NCI-H128 (cell line): ENCODE measurements at regions not wholly inside any gene's neighbourhood (a gene's known extent, or its start where the extent isn't known, plus 50 kb on each side); places are given as distances from the start of the nearest gene placed in this dataset.

Experiments
- DNase-seq: peaks from one replicate; lab custom pipeline; 2025; ENCODE audit not compliant: unreplicated experiment; lab: John Stamatoyannopoulos, UW

DNA sequence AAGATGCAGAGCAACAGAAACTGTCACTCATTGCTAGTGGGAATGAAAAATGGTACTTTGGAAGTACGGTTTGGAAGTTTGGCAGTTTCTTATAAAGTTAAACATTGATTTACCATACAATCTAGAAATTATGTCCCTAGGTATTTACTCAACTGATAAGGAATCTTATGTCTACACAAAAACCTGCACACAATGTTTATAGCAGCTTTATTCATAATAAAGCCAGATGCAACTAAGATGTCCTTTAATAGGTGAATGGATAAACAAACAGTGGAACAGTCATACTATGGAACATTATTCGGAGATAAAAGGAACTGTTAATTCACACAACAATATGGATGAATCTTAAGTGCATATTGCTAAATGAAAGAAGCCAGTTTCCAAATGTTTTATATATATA is 96.2 kb upstream of the SIRPA start:
- no peak for DNase-seq

DNA sequence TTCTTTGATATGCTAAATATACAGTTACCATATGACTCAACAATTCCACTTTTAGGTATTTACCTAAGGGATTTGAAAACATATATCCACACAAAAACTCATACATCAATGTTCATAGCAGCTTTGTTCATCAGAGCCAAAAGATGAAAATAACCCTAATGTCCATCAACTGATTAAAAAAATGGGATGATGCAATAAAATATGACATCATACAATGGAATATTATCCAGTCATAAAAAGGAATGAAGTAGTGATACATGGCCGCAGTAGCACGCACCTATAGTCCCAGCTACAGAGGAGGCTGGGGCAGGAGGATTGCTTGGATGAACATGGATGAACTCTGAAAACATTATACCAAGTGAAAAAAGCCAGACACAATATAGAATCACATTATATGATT is 101.4 kb upstream of the SIRPA start:
- DNase-seq, result no peak

DNA sequence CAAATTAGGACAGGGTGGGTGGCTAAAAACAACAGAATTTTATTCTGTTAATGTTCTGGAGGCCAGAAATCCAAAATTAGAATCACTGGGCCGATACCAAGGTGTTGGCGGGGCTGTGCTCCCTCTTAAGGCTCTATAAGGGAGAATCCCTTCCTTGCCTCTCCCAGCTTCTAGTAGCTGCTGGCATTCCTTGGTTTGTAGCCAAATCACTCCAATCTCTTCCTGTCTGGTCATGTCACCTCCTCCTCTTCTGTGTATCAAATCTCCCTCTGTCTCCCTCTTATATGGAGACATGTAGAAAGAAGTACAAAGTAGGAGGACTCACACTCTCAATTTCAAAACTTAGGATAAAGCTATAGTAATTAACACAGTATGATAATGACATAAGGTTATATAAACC is 102.9 kb upstream of the SIRPA start:
- DNase-seq, result no peak

DNA sequence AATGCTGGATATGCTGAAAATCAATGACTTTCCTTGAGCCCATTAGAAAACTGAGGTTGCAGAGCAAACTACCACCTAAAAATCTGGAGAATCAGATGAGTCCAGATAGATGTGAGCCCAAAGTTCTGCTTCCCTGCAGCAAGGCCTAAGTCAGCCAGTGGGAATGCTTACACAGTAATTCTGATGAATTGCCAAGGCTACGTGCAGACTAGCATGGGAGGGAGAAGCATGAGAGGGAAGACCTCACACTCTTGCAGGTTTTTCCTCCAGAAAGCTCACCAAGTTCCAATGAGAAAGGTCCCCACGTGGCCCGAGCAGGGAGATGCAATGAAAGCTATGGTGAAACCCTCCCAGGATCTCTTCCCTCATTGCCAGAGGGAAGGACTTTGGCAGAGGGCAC is 104.8 kb upstream of the SIRPA start:
- no peak for DNase-seq

DNA sequence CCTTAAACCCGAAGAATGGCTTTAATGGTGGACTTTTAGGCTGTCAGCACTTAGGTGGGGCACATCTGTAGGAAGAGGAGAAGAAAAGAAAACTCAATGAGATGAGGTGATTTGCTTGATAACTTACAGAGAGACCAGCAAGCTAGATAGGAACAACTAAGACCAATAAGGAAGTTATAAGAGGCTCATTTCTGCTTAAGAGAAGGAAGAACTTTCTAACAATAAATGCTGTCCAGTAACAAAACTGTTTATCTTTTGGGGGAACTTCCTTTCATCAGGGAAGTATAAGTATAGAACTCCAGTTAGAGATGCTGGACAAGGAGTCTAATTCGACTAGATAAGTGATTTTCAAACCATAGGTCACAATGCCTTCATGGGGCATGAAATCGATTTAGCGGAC is 107.2 kb upstream of the SIRPA start:
- DNase-seq, result no peak

DNA sequence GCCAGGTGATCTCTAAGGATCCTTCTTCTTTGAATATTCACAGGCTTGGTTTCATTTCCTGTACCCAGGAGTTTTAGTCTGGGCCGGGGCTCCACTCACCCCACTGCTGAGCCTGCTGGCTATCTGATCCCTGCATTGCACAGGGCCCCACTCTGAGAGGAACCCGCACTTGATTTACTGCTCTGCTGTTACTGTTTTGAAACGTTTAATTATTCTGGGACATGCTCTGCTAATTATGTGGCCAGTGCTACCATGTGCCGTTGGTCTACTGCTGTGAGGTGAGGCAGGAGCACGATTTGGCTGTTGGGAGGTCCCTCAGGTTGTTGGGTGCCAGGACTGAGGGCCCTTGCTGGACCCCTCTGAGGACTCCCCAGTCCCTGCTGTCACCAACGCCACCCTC is 108.7 kb upstream of the SIRPA start:
- DNase-seq, result no peak

DNA sequence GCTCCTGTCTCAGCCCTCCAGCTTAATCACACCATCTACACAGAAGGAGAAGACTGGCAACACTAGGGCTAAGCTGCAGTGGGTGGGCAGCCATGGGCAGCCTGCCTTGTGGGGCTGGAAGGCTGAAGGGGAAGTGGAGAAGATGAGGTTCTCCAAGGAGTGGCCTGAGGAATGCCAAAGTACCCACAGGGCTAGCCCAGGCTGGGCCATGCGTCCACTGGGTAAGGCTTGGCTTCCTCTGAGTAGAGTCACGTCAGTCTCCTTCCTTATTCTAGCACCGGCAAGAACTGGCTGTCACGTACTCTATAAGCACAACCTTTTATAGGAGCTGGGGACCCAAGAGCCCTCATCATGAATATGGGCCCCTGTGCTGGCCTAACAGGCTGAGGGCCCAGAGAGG is 110.6 kb upstream of the SIRPA start:
- no peak for DNase-seq

DNA sequence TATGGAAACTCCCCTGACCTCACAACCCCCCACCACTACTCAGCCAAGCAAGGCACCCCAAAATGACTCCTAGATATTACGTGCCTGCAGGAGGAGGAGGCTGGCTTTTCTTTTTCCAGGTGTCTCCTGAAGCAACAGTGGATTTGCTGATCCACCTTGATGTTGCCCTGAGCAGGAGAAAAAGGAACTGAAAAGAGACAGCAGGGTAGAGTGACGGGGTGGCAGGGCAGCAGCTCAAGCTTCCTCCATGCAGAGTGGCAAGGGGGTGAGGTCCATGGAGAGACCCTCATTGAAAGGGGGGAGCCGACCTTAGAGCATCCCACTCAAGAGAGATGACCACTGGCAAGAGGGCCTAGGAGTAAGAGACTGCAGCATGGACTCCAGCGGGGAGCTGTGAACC is 112.0 kb upstream of the SIRPA start:
- no peak for DNase-seq

DNA sequence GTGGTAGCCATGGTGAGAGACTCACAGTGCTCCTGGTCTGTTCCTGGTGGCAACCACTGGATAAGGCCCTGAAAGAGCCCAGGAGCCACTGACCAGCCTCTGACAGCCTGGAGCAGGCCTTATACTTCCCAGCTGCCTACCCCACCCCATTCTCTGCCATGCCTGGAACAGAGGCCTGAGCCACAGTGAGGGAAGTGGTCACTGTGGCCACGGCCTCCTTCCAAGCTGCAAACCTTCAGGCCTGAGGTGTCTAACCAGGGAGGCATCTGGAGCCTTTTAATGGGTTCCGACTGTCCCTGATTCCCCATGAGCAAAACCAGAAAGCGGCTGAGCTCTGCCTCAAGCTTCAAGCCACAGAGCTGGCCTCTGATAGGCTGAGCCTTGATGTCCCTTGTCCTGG is 113.0 kb upstream of the SIRPA start:
- no peak for DNase-seq

DNA sequence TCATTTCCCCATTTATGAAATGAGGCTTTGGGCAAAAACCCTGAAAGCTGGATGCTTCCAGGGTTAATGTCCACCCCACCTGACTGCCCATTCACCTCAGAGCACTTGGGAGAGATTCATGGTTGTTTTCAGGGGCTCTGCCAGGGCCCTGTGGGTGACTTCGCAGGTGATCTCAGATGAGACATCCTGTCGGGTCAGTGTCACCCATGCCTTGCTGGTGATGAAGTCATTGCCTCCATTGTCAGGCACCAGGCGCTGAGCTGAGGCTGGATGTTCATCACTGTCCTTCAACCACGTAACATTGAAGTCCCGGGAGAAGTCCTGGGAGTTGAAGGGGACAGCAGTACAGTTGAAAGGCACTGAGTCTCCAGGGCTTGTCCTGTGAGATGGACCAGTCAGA is 115.6 kb upstream of the SIRPA start:
- DNase-seq, result no peak

DNA sequence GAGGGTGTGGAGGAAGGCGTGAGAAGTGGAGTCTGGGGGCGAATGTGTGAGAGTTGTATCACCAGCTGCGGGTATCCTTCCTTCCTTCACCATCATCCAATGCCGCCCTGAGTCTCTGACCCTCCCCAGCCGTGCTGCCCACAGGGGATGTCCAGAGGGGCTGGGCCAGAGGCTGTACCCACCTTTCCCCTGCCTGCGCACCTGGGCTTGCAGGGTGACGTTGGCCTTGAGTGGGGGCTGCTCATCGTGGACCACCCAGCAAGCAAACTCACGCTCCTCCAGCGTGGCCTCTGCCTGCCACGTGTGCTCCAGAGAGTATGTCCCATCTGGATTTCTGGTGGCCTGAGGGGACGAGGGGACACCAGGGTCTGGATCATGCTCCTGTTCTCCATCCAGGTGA is 116.9 kb upstream of the SIRPA start:
- no peak for DNase-seq

DNA sequence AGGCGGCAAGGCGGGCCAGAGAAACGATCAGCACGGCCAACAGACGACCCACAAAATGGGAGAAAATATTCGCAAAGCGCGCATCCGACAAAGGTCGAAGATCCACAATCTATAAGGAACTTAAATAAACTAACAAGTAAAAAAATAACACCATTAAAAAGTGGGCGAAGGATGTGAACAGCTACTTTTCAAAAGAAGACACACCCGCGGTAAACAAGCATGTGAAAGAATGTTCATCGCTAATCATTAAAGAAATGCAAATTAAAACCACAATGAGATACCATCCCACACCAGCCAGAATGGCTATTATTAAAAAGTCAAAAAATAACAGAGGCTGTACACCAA is 117.8 kb upstream of the SIRPA start:
- DNase-seq, result no peak

DNA sequence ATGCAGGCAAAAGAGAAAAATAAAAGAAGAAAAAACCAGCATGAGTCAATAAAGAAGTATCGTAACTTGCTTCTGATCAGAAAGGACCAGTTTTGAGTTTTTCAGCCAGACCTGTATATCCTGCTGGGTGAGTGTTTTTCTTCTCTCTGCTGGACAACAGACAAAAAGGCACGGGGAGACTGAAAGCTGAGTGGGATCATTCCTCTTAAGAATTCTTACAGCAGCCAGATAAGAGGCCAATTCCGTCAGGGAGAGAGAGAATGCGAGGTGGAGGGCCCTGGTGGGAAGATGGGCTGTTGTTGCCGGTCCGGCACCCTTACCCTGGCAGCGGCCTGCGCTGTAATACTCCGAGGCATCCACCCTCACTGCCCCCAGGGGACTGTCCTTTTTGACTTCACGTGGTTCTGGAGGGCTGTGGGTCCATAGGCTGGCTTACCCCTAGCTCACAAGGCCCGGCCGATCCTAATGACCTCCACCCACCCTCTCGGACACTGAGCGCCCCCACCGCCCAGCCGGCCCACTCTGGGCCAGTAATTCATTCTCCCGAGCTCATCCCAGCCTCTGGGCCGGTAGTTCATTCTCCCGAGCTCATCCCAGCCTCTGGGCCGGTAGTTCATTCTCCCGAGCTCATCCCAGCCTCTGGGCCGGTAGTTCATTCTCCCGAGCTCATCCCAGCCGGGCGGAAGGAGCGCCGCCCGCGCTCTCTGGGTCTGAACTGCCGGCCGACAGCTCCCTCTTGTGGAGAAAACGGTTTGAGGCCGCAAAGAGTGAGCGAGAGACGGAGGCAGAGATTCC is 118.3 kb upstream of the SIRPA start:
- peak; percentile 5 for DNase-seq

DNA sequence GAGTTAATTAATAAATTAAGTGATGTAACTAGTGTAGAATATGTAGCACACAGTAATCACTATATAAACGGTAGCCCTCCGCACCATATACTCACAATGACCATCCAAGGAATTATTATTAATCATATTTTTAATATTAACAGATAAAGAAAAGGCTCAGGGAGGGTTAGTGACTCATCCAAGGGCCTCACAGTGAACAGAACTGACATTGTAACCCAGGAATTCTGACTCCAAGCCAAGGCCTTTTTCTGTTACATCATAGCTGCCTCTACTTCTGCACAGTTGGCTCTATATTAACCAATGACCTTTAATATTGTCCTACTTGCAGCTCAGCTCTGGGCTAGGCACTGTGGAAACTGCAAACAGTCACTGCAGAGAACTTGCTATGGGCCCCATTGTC is 117.5 kb upstream of the SIRPG start:
- DNase-seq, result no peak

DNA sequence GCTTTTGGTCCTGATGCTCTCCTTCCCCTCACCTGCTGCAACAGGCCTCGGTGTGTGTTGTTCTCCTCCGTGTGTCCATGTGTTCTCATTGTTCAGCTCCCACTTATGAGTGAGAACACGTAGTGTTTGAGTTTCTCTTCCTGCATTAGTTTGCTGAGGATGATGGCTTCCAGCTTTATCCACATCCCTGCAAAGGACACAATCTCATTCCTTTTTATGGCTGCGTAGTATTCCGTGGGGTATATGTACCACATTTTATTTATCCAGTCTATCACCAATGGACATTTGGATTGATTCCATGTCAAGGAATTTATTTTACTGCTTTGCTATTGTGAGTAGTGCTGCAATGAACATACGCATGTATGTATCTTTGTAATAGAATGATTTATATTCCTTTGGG is 116.9 kb upstream of the SIRPG start:
- no peak for DNase-seq

DNA sequence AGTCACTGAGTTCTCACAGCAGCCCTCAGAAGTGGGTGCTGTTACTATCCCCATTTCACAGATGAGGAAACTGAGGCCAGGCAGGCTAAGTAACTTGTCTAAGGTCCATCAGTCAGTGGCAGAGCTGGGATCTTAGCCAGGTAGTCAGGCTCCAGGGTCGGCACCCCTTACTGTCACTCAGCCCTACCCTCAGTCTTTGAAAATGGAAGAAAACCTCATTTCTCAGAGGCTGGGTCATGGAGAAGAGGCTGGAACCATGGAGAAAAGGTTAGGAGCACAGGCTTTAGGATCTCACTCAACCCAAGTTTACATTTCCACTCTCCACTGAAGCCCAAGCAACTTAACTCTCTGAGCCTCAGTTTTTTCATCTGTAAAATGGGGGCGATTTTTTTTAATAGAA is 116.2 kb upstream of the SIRPG start:
- no peak for DNase-seq

DNA sequence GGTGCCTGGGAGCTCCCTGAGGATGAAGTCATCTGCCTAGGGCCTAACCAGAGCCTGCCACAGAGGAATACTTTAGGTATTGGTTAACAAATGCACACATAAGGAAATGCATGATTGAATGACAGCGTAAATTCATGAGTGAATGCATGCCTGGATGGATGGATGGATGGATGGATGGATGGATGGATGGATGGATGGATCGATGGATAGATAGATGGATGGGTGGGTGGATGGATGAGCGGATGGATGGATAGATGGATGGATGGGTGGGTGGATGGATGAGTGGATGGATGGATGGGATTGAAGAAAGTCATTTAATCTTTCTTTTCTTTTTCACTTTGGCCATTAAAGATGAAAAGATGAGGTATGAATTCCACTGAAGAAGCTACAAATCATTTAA is 111.9 kb upstream of the SIRPG start:
- DNase-seq, result no peak

DNA sequence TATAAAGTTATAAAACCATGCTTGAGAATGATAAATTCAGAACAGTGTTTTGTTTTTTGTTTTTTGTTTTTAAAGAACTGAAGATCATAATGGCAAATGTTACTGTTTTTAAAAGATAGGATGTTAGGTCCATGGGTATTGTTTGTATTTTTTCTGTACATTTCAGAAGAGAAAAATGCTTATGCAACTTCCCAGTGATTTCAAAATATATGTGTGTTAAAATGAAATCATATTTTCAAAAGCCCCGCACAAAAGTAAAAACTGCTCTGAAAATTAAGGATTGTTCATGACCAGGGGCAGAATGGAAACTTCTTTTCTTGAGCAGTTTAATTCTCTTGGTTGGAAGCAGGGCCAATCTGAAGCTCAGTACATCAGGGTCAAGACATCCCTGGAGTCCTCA is 109.2 kb upstream of the SIRPG start:
- no peak for DNase-seq

DNA sequence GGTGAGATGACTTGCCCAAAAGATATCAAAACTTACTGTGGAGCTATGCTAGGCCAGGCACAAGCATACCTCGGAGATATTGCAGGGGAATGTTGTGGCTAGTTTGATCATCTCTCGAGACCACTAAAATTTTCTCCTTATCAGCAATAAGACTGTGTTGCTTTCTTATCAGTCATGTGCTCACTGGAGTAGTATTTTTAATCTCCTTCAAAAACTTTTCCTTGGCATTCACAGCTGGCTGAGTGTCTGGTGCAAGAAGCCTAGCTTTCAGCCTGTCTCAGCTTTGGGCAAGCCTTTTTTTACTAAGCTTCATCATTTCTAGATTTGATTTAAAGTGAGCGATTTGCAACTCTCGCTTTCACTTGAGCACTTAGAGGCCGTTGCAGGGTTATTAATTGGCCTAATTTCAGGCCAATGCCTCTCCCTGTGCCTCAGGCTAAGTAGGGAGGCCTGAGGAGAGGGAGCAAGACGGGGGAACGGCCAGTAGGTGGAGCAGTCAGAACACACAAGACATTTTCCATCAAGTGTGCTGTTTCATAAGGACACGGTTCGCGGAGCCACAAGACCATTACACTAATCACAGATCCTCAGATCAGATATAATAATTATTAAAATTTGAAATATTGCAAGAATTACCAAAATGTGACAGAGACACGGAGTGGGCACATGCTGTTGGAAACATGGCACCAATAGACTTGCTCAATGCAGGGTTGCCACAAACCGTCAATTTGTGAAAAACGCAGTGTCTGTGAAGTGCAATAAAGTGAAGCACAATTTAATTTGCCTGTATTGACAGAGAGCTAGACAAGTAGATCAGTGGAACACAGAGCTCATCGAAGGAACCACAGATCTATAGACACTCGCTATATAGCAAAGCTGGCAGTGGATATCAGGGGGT is 106.8 kb upstream of the SIRPG start:
- peak; percentile 10 for DNase-seq

DNA sequence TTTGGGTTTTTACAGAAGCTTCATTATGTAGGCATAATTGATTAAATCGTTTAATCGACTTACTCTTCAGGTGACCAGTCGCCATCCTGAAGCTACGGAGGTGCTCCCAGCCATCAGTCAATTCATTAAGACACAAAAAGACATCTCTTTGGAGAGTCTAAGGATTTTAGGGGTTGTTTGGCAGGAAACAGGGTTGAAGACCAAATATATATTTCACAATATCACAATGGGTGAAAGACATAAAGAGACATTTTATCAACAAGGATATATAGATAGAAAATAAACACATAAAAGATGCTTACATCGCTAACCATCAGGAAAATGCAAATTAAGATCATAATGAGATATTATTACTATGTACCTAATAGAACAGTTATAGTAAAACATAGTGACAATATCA is 104.0 kb upstream of the SIRPG start:
- no peak for DNase-seq

DNA sequence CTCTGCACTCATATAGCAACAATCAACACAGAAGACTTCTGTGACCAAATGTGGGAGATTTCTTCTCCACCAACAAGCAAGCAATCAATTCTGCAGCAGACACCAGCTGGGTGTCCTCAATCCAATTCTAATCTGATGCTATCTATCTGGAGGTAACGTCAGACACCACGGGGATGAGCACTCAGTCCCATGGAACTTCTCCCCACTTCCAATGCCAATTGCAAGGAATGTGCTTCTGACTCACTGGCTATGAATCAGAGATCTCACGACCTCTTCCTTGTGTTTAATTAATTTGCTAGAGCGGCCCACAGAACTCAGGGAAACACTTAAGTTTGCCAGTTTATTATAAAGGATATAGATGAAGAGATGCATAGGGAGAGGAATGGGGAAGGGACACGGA is 103.5 kb upstream of the SIRPG start:
- no peak for DNase-seq

DNA sequence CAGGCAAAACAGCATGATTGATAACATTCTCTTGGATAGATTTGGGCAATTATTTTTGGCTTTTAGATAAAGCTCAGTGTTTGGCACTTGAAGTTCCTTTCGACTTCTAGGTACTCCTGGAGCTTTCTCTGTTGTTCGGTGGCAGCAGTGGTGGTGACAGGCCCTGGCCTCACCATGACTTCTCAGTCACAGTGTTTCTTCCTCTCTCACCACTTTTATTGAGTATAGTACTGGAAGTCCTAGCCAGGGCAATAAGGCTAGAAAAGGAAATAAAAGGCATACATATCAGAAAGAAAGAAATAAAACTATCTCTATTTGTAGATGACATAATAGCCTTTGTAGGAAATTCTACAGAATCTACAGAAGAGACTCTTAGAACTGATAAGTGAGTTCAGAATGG is 101.2 kb upstream of the SIRPG start:
- DNase-seq, result no peak
